Neural progenitor cell (in vitro differentiated cells): ENCODE measurements at regions not wholly inside any gene's neighbourhood (a gene's known extent, or its start where the extent isn't known, plus 50 kb on each side); places are given as distances from the start of the nearest gene placed in this dataset.

Experiments
- DNase-seq: peaks from one replicate; pipeline ENCODE4 v3.0.0-alpha.2; 2016; ENCODE audit warnings: low spot score
- H2AFZ ChIP-seq: fragments of 200-600 bp; sonication (generic); replicated peaks from 2 replicates; pipeline ENCODE4 v1.6.1; 2016; ENCODE audit warnings: antibody characterized with exemption
- H3F3A ChIP-seq: fragments of 200-600 bp; sonication (generic); 2 replicates; pipeline ENCODE4 v1.6.1; 2016; ENCODE audit warnings: antibody characterized with exemption, low read depth
- H3K27ac ChIP-seq: fragments of 200-600 bp; sonication (generic); 2 replicates; pipeline ENCODE4 v1.5.1; 2016; ENCODE audit warnings: mild to moderate bottlenecking
- H3K27me3 ChIP-seq: fragments of 200-600 bp; sonication (generic); 2 replicates; pipeline ENCODE4 v1.6.1; 2016; ENCODE audit warnings: mild to moderate bottlenecking, moderate library complexity
- H3K36me3 ChIP-seq: fragments of 200-600 bp; sonication (generic); 2 replicates; pipeline ENCODE4 v1.5.1; 2016
- H3K4me1 ChIP-seq: fragments of 200-600 bp; sonication (generic); 2 replicates; pipeline ENCODE4 v1.6.1; 2016; ENCODE audit warnings: mixed run types
- H3K4me2 ChIP-seq: fragments of 200-600 bp; sonication (generic); 2 replicates; pipeline ENCODE4 v1.6.1; 2016
- H3K4me3 ChIP-seq: fragments of 200-600 bp; sonication (generic); 2 replicates; pipeline ENCODE4 v1.5.1; 2016
- H3K79me2 ChIP-seq: fragments of 200-600 bp; sonication (generic); 2 replicates; pipeline ENCODE4 v1.6.1; 2016; ENCODE audit warnings: low read depth
- H3K9ac ChIP-seq: fragments of 200-600 bp; sonication (generic); 2 replicates; pipeline ENCODE4 v1.6.1; 2016
- H3K9me3 ChIP-seq: fragments of 200-600 bp; sonication (generic); 2 replicates; pipeline ENCODE4 v1.5.1; 2016; ENCODE audit warnings: low read depth
- H4K20me1 ChIP-seq: fragments of 200-600 bp; sonication (generic); 2 replicates; pipeline ENCODE4 v1.6.1; 2016; ENCODE audit warnings: low read depth
- H3K27ac Mint-ChIP-seq: 3 replicates; pipeline ENCODE4 v1.8.0; 2021; ENCODE audit warnings: mixed read lengths
- H3K27me3 Mint-ChIP-seq: 2 replicates; pipeline ENCODE4 v1.8.0; 2022; ENCODE audit warnings: low read depth, mild to moderate bottlenecking, inconsistent platforms, moderate library complexity, mixed read lengths; ENCODE audit not compliant: insufficient read depth
- H3K36me3 Mint-ChIP-seq: 3 replicates; pipeline ENCODE4 v1.8.0; 2021; ENCODE audit warnings: mixed read lengths
- H3K4me1 Mint-ChIP-seq: 3 replicates; pipeline ENCODE4 v1.8.0; 2021; ENCODE audit warnings: mixed read lengths
- H3K4me3 Mint-ChIP-seq: 3 replicates; pipeline ENCODE4 v1.8.0; 2021; ENCODE audit warnings: mild to moderate bottlenecking, moderate library complexity, mixed read lengths
- H3K9me3 Mint-ChIP-seq: 3 replicates; pipeline ENCODE4 v1.8.0; 2020; ENCODE audit warnings: mixed read lengths
- CTCF ChIP-seq: fragments of 200-600 bp; sonication (generic); IDR thresholded peaks from 2 replicates; pipeline ENCODE4 v1.5.1; 2017; ENCODE audit warnings: antibody characterized with exemption, mild to moderate bottlenecking
- EZH2 ChIP-seq: fragments of 200-600 bp; sonication (generic); IDR thresholded peaks from 2 replicates; pipeline ENCODE4 v1.6.1; 2017; ENCODE audit warnings: antibody characterized with exemption, mild to moderate bottlenecking, moderate library complexity
- EZH2phosphoT487 ChIP-seq: fragments of 200-600 bp; sonication (generic); IDR thresholded peaks from 2 replicates; pipeline ENCODE4 v1.6.1; 2017; ENCODE audit warnings: antibody characterized with exemption

- Histone ChIP-seq H3K4me1 (peaks cover 38% of the 10 kb centered on the region), H2AFZ (no peak overlapping the region), H3F3A (peaks cover 17% of the 10 kb centered on the region), H3K36me3 (no peaks in the 10 kb centered on the region), H3K4me2 (no peak overlapping the region), H3K4me3 (no peak overlapping the region), H3K79me2 (peaks cover 88% of the 10 kb centered on the region), H4K20me1 (peaks cover 79% of the 10 kb centered on the region), H3K27ac (no peak overlapping the region), H3K9ac (no peak overlapping the region), H3K27me3 (no peaks in the 10 kb centered on the region), H3K9me3 (no peaks in the 10 kb centered on the region)
- Mint-ChIP-seq H3K27me3 (peaks cover 4% of the 10 kb centered on the region), H3K36me3 (no peaks in the 10 kb centered on the region), H3K4me3 (no peak overlapping the region), H3K4me1 (peaks cover 70% of the 10 kb centered on the region), H3K27ac (peak overlapping the region; percentile 53), H3K9me3 (no peaks in the 10 kb centered on the region)
- no peak for DNase-seq
- TF ChIP-seq CTCF (no peak), EZH2phosphoT487 (no peak), EZH2 (no peak)
These were observed 297.7 kb downstream of the SEC14L1 start for GRCh38 chr17:77438241-77439188.

GRCh38 chr17:77439189-77440018 lies 298.6 kb downstream of the SEC14L1 start:
- Mint-ChIP-seq H3K9me3 (no peaks in the 10 kb centered on the region), H3K27ac (peak overlapping the region; percentile 69), H3K36me3 (peaks cover 4% of the 10 kb centered on the region), H3K4me3 (no peak overlapping the region), H3K4me1 (peaks cover 70% of the 10 kb centered on the region), H3K27me3 (peaks cover 4% of the 10 kb centered on the region)
- Histone ChIP-seq H4K20me1 (peaks cover 77% of the 10 kb centered on the region), H3K4me3 (no peak overlapping the region), H3K4me2 (no peak overlapping the region), H3K27me3 (no peaks in the 10 kb centered on the region), H3K4me1 (peaks cover 30% of the 10 kb centered on the region), H3K9me3 (no peaks in the 10 kb centered on the region), H3K36me3 (no peaks in the 10 kb centered on the region), H3F3A (peaks cover 17% of the 10 kb centered on the region), H3K27ac (no peak overlapping the region), H2AFZ (no peak overlapping the region), H3K79me2 (peaks cover 88% of the 10 kb centered on the region), H3K9ac (no peak overlapping the region)
- TF ChIP-seq CTCF (no peak), EZH2 (no peak), EZH2phosphoT487 (no peak)
- DNase-seq: no peak

GRCh38 chr17:77440560-77440981 lies 299.8 kb downstream of the SEC14L1 start:
- no peak for DNase-seq
- Mint-ChIP-seq H3K9me3 (peaks cover 2% of the 10 kb centered on the region), H3K4me1 (peaks cover 65% of the 10 kb centered on the region), H3K36me3 (peaks cover 7% of the 10 kb centered on the region), H3K27ac (no peak overlapping the region), H3K4me3 (no peak overlapping the region), H3K27me3 (peaks cover 4% of the 10 kb centered on the region)
- Histone ChIP-seq H3K4me1 (peaks cover 24% of the 10 kb centered on the region), H3K4me2 (no peak overlapping the region), H3K79me2 (peaks cover 83% of the 10 kb centered on the region), H3K27ac (no peak overlapping the region), H2AFZ (no peak overlapping the region), H3K9ac (no peak overlapping the region), H3K4me3 (no peak overlapping the region), H3K9me3 (no peaks in the 10 kb centered on the region), H4K20me1 (peaks cover 71% of the 10 kb centered on the region), H3K36me3 (no peaks in the 10 kb centered on the region), H3F3A (peaks cover 7% of the 10 kb centered on the region), H3K27me3 (no peaks in the 10 kb centered on the region)
- no peak for TF ChIP-seq CTCF
- no peak for TF ChIP-seq EZH2
- no peak for TF ChIP-seq EZH2phosphoT487
